HG02884 (cell line): ENCODE measurements at regions not wholly inside any gene's neighbourhood (a gene's known extent, or its start where the extent isn't known, plus 50 kb on each side); places are given as distances from the start of the nearest gene placed in this dataset.
"Not testable (repeated sequence)": the region's sequence is repeated elsewhere in the genome, so short reads cannot be mapped to it uniquely, and the experiment has no call there.

Experiments used
- ATAC-seq: cut with Tn5 transposase; IDR thresholded peaks from one replicate; pipeline ENCODE4 v1.9.1; 2021; ENCODE audit warnings: mild to moderate bottlenecking, moderate library complexity; ENCODE audit not compliant: unreplicated experiment

DNA sequence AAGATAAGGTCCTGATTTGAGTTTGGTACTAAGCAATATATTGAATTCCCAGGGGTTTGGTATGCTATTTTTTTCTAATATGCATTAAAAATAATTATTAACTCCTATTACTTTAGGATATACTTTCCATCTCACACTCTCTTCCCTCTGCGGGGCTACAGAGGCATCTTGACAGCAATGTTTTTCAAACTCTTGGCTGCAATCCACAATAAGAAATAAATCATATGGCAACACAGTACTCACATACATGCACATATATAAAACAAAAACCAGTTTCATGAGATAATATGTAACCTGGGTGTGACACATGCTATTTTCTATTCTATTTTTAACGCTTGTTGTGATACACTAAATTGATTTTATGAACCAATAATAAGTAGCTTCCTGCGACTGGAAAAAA lies 189.5 kb downstream of the UNC5CL start:
- no peak for ATAC-seq

DNA sequence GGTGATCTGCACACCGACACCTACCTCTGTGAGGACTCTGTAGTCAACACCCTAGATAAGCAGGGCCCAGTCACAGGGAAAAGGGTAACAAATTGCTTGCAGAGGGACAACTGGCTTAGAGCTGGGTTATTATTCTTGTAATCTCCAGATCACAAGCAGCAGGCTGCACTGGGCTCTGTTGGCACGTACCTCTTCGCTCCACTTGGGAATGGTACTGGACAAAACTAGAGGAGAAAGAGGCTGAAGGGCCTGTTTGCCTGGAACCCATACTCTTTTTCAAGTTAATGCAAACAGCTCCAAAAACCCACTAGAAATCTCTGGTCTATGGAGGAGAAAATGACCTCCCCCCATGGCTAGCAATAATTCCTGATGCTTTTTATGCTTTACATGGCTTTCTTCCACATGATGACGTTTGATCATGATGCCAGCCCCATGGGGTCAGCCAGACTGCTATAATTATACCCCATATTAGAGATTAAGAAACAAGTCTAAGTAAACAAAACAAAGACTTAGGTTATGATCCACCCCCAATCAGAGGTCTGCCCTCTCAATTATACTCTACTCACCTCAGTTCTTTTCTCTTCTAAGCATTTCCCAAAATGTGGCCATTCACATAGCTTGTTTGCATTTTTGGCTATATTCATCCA lies 190.0 kb downstream of the UNC5CL start:
- no peak for ATAC-seq

DNA sequence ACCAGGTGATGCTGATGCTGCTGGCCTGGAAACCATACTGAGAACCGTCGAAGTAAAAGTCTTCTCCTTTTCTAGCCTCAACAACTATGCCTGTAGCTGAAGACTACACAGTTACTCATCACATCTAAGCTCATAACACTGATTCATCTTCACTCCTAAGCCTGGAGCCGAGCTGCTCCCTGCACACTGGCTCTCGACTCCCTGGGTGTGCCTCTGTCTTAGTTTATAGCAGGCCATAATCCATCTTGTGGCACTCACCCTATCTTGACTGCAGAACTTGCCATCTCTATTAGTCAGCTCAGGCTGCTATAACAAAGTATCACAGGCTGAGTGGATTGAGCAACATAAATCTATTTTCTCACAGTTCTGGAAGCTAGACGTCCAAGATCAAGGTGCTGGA lies 191.0 kb downstream of the UNC5CL start:
- no peak for ATAC-seq

- ATAC-seq, result no peak
Observed at GRCh38 chr6:40845553-40845952, 193.5 kb downstream of the UNC5CL start.

- no peak for ATAC-seq
Observed at GRCh38 chr6:40844246-40844645, 194.8 kb downstream of the UNC5CL start.

- no peak for ATAC-seq
Observed at GRCh38 chr6:40841721-40842120, 197.3 kb downstream of the UNC5CL start.

- ATAC-seq, result no peak
Observed at GRCh38 chr6:40832691-40833090, 206.3 kb downstream of the UNC5CL start.

DNA sequence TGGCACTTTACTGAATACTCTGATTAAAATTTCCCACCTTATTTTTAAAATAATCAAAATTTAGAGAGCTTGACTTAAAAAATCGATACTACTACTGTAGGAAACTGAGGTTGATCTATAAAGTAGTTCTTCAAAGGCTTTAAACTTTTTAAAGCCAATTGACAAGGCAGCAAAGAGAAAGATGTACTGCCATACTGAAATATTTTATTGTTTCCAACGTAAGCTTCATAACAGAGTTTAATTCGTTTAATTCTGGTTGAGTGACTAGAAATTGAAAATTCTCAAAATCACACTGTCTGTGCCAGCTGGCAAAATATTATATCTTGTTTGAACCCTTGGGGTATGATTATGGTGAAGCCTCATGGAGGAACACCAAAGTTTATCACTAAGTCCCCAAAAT lies 207.6 kb downstream of the UNC5CL start:
- ATAC-seq, result no peak

DNA sequence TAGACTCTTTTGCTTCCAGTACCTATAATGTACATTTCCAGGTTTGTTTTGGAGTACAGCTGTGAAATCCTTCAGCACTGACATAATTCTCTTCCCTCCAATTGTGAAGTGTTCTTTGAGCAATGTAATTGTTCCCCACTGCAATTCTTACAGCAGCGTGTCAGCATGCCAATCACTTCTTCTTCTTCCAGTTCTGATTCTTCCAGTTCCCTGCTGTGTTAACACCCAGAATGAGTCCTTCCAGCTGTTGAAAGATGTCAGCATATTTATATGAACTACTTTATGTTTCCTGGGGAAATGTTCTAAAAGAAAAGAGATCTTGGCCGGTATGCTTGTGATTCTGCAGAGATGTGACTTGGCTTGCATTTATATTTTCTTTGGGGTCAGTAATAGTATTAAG lies 213.9 kb downstream of the UNC5CL start:
- no peak for ATAC-seq

- not testable (repeated sequence) for ATAC-seq
Observed at GRCh38 chr6:40823917-40824891, 214.8 kb downstream of the UNC5CL start.

- no peak for ATAC-seq
Observed at GRCh38 chr6:40822619-40823018, 216.4 kb downstream of the UNC5CL start.

DNA sequence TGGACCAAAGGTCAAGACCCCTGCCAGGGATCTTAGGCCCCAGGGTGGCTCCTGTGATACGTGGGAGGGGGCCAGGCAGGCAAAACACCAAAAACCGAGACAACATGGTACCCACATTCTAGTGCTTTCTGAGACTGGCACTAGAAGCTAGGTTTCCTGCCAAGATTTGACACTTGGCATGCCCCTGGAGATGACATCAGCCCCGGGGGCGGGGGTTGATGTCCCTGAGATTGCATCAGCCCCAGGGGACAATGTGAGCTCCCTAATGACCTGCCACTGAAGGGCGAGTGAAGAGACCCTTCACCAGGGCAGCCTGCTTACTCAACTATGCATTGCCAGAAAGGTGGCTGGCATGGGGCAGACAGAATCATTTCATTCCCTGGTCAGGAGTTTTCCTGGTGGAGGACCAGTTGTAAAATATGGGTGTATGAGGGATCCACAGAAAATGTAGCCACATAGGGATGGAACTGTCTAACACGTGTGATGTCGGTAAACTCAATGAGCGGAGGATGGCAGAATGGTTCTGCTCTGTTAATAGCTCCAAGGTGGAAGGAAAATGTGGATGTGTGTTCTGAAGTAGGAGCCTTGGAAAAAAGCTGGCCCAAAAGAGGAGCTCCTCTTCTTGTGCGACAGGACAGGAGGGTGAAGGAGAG lies 219.7 kb downstream of the UNC5CL start:
- no peak for ATAC-seq

GRCh38 chr6:40817369-40817768 lies 221.7 kb downstream of the UNC5CL start:
- no peak for ATAC-seq

DNA sequence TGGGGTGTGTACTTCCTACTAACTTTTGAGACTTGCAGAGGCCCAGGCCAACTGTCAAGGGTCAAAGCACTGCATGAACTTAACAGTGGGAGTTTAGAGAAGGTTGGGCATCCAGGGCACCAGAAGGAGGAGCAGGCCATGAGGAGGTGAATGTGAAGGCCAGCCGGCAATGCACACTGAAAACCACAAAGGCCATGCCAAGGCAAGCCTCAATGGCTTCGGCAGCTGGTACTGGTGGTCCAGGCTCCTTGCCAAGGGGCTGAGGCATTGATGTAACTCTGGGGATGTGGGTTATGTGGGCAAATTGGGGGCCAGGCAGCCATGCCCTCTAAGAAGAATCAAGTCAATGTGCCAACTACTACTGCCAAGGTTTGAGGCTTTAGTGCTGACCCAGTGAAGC lies 222.4 kb downstream of the UNC5CL start:
- ATAC-seq, result no peak

GRCh38 chr6:40815731-40816130 lies 223.3 kb downstream of the UNC5CL start:
- no peak for ATAC-seq

- ATAC-seq, result no peak
Observed at GRCh38 chr6:40810171-40810570, 223.0 kb upstream of the LRFN2 start.

GRCh38 chr6:40809627-40810026 lies 222.5 kb upstream of the LRFN2 start:
- no peak for ATAC-seq

DNA sequence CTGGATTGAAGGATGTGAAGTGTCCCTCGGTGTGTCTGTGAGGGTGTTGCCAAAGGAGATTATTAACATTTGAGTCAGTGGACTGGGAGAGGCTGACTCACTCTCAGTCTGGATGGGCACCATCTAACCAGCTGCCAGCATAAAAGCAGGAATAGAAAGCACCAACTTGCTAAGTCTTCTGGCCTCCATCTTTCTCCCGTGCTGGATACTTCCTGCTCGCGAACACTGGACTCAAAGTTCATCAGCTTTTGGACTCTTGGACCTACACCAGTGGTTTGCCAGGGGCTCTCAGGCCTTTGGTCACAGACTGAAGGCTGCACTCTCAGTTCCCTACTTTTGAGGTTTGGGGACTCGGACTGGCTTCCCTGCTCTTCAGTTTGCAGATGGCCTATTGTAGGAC lies 220.3 kb upstream of the LRFN2 start:
- no peak for ATAC-seq

GRCh38 chr6:40806256-40806864 lies 219.2 kb upstream of the LRFN2 start:
- ATAC-seq, result no peak

DNA sequence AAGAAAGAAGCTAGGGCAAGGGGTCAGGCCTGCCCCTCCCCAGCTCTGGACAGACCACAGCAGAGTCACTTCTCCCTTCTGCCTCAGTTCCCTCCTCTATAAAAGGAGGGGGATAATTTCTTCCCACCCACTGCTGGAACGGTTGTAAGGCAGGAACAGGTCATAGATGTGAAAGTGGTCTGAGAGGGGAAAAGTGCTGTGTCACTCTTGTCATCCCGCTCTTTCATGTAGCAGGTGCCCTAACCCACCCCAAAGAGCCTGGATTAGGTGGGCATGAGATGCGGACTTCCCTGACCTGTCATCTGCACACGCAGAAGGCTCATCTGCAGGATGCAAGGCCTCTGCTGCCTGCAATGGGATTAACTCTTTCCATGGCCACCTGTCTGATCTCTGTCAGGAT lies 218.2 kb upstream of the LRFN2 start:
- ATAC-seq, result no peak

DNA sequence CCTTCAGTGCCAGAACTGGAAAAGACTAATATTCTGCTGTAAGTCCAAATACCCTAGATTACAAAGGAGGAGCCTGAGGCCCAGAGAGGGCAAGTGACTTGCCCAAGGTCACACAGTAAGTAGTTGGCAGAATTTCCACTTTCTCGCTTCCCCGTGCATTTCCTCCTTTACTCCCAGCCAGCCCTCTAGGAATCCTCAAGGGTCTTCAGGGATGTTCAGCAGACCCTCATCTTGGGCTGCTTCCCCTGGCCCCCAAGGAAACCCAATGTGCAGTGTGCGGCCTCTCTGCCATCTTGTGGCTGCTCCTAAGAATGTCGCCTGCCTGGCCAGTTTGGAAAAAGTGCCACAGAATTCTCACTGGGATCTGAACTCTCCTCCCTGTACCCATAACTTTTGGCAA lies 217.7 kb upstream of the LRFN2 start:
- no peak for ATAC-seq
